ENCODE measurements at regions not wholly inside any gene's neighbourhood (a gene's known extent, or its start where the extent isn't known, plus 50 kb on each side); places are given as distances from the start of the nearest gene placed in this dataset.

GRCh38 chr1:168875831-168876230 is 146.8 kb upstream of the DPT start:
- TF ChIP-seq CTCF (IDR thresholded peaks at IDR 0.05), result no peak
- no peak for TF ChIP-seq POLR2A (IDR thresholded peaks at IDR 0.05)

All from ovary (tissue), 3 donors.